Prostate gland (tissue), 2 donors: ENCODE measurements at regions not wholly inside any gene's neighbourhood (a gene's known extent, or its start where the extent isn't known, plus 50 kb on each side); places are given as distances from the start of the nearest gene placed in this dataset.

Source experiments
- DNase-seq: peaks from one replicate; pipeline ENCODE4 v3.0.0-alpha.2; 2019; ENCODE audit warnings: low spot score
- H3K27ac ChIP-seq, 2 donors: fragments of 200-600 bp; sonication (generic); 2 replicates each; pipeline ENCODE4 v1.5.1; 2017 to 2019
- H3K27me3 ChIP-seq: fragments of 200-600 bp; sonication (generic); replicated peaks from 2 replicates; pipeline ENCODE4 v1.5.1; 2019; ENCODE audit not compliant: insufficient read depth
- H3K36me3 ChIP-seq, 2 donors: fragments of 200-600 bp; sonication (generic); 1 replicate in 1 of 2; 2 replicates in 1 of 2; pipeline versions ENCODE4 v1.5.1 to v1.8.1; 2017 to 2019
- H3K4me1 ChIP-seq: fragments of 200-600 bp; sonication (generic); replicated peaks from 2 replicates; pipeline ENCODE4 v1.5.1; 2019
- H3K4me3 ChIP-seq, 2 donors: fragments of 200-600 bp; sonication (generic); 2 replicates each; pipeline ENCODE4 v1.5.1; 2017 to 2019
- H3K9me3 ChIP-seq: fragments of 200-600 bp; sonication (generic); 2 replicates; pipeline ENCODE4 v1.5.1; 2017
- POLR2A ChIP-seq: fragments of 450-650 bp; IDR thresholded peaks from one replicate; pipeline ENCODE4 v1.6.1; 2016; ENCODE audit warnings: antibody characterized with exemption, mild to moderate bottlenecking
- POLR2AphosphoS5 ChIP-seq: sonication (generic); formaldehyde crosslinking; IDR thresholded peaks from one replicate; pipeline ENCODE4 v1.6.1; 2017; ENCODE audit warnings: antibody characterized with exemption
- WGBS: methylation state at CpG from one replicate; pipeline ENCODE4 v1.1.5; 2018; 5-methylcytosine and 5-hydroxymethylcytosine counted together
- intact Hi-C: fragments of 100-400 bp; cut with DNase I; formaldehyde crosslinking; loops from one replicate; pipeline ENCODE4 v1.14.2; 2022
- TF ChIP-seq, protein P1 (sequence below), 4 experiments: fragments of 200-600 bp in 2 of 4; fragments of 450-650 bp in 2 of 4; sonication (generic) in 2 of 4; IDR thresholded peaks; 1 replicate in 3 of 4; 2 replicates in 1 of 4; pipeline ENCODE4 v1.5.1; 2016 to 2019; ENCODE audit warnings: antibody characterized with exemption in 4 of 4, mild to moderate bottlenecking in 2 of 4, moderate library complexity in 2 of 4

DNA sequence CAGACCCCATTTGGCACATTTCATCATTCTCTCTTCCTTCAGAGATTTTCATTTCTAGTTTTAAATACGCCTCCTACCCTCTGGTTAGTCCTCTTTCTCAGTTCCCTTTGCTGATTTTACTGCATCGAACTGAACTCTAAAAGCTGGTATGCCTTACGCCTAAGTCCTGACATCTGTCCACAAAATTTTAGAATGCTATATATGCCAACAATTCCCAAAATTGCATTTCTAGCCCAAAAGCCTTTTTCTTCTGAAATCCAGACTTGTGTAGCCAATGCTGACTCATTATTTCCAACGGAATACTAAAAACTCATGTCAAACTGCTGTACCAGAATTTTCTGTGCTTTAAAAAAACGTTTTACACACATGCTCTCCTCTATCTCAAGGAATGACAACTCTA is 1124.4 kb upstream of the TENM4 start:
- Histone ChIP-seq H3K27ac (no peak overlapping the region), H3K36me3 (no peaks in the 10 kb centered on the region), H3K4me3 (no peak overlapping the region), H3K9me3 (no peaks in the 10 kb centered on the region), H3K4me1 (no peaks in the 10 kb centered on the region), H3K27me3 (no peaks in the 10 kb centered on the region)
- no peak for TF ChIP-seq POLR2AphosphoS5
- no peak for TF ChIP-seq POLR2A
- TF ChIP-seq, protein P1, sequence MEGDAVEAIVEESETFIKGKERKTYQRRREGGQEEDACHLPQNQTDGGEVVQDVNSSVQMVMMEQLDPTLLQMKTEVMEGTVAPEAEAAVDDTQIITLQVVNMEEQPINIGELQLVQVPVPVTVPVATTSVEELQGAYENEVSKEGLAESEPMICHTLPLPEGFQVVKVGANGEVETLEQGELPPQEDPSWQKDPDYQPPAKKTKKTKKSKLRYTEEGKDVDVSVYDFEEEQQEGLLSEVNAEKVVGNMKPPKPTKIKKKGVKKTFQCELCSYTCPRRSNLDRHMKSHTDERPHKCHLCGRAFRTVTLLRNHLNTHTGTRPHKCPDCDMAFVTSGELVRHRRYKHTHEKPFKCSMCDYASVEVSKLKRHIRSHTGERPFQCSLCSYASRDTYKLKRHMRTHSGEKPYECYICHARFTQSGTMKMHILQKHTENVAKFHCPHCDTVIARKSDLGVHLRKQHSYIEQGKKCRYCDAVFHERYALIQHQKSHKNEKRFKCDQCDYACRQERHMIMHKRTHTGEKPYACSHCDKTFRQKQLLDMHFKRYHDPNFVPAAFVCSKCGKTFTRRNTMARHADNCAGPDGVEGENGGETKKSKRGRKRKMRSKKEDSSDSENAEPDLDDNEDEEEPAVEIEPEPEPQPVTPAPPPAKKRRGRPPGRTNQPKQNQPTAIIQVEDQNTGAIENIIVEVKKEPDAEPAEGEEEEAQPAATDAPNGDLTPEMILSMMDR (IDR thresholded peaks at IDR 0.05), result no peak
- no peak for DNase-seq
- 83% methylated on average over 5 of the region's 5 CpGs for WGBS
- intact Hi-C loops, result no loop called here

DNA sequence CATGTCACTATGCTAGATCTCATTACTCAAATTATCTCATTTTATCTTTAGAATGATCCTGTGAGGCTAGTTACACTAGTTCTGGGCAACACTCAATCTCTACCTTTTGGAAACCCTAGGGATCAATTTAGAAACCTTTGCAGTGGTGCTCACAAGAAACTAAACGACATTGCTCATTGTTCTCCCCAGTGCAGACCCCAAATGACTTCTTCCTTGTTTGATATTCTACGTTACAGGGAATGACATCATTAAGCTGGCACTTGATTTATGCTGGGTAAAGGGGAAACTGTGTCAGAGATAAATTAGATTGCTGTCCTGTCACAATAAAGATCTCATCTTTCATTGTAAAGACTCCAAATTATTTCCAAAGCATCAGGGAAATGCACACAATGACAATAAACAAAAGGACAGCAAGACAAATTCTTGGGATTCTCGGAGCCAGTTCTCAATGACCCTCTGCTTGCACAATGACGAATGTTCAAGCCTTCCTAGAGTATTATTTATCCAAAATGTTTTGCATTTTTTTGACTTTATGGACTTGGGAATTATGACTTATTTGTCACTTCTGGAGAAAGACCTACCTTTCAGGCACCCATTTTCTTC is 1121.8 kb upstream of the TENM4 start:
- intact Hi-C loops, result no loop called here
- TF ChIP-seq POLR2A (no peak), POLR2AphosphoS5 (no peak)
- TF ChIP-seq, protein P1 (IDR thresholded peaks at IDR 0.05), result no peak

DNA sequence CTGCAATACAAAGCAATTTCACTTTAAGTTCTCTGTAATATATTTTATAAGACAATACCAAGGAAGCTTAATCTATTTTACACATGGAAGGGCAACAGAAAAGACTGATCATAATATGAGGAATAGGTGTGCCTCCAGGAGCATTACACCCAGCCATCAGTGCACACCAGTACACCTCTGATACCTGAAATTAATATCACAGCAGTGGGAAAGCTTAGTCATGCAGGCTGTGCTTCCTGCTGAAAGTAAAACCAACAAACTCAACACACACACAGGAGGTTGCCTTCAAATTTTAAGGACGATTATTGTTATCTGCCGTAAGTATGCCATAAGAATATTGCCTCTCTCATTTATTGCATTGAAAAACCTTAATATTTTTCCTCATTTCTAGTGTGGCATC is 1119.1 kb upstream of the TENM4 start:
- intact Hi-C loops, result no loop called here

More for the DNA sequence above, 1121.8 kb upstream of the TENM4 start:
- Histone ChIP-seq H3K4me1 (no peaks in the 10 kb centered on the region), H3K9me3 (no peaks in the 10 kb centered on the region), H3K36me3 (no peaks in the 10 kb centered on the region), H3K27me3 (no peaks in the 10 kb centered on the region), H3K4me3 (no peak overlapping the region), H3K27ac (no peak overlapping the region)
- 30% methylated on average over 4 of the region's 4 CpGs for WGBS
- no peak for DNase-seq

DNA sequence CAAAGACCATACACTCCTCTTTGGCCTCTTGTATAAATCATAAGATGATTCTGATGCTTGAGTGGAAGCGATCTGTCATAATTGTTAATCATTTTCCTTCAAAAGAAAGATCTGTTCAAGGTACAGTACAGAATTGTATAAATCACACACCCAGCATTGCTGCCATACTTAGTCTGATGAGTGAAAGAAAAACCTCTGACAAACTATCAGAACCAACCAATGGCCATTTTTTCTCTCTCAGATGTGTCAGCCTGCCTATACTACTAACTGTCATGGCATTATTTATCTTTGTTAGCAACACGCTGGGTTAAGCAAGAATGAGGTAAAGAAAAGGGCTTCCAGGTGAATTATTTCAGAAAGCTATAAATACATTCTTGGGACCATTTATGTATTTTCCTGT is 1112.7 kb upstream of the TENM4 start:
- Histone ChIP-seq H3K9me3 (no peaks in the 10 kb centered on the region), H3K27me3 (no peaks in the 10 kb centered on the region), H3K4me1 (no peaks in the 10 kb centered on the region), H3K27ac (no peak overlapping the region), H3K4me3 (no peak overlapping the region), H3K36me3 (no peaks in the 10 kb centered on the region)
- intact Hi-C loops, result no loop called here
- 79% methylated on average over 2 of the region's 2 CpGs for whole genome bisulfite sequencing
- no peak for DNase-seq
- TF ChIP-seq, protein P1 (IDR thresholded peaks at IDR 0.05), result no peak
- TF ChIP-seq POLR2A (no peak), POLR2AphosphoS5 (no peak)

More for the DNA sequence above, 1119.1 kb upstream of the TENM4 start:
- 90% methylated on average over 2 of the region's 2 CpGs for WGBS
- DNase-seq, result no peak
- Histone ChIP-seq H3K27ac (no peak overlapping the region), H3K4me3 (no peak overlapping the region), H3K4me1 (no peaks in the 10 kb centered on the region), H3K9me3 (no peaks in the 10 kb centered on the region), H3K27me3 (no peaks in the 10 kb centered on the region), H3K36me3 (no peaks in the 10 kb centered on the region)
- TF ChIP-seq POLR2AphosphoS5 (no peak), POLR2A (no peak)
- TF ChIP-seq, protein P1 (IDR thresholded peaks at IDR 0.05), result no peak

DNA sequence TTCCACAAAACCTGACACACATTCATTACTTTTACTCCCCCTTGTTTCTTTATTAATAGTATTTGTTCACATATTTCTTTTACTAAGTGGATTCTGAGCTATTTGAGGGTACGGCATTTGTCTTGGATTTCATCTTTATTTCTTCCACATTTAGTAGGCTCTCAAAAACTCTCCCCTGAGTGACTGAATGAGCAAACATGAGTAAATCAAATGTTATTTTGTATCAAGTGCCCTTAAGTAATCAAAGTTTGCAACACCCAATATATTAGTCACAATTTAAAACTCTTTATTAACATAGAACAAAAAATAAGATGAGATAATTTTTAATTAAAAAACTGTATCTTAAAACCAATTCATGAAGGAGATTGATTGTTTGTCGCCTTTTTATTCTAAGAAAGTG is 1101.9 kb upstream of the TENM4 start:
- 90% methylated on average over 2 of the region's 2 CpGs for WGBS
- intact Hi-C loops, result no loop called here
- Histone ChIP-seq H3K36me3 (no peaks in the 10 kb centered on the region), H3K27me3 (no peaks in the 10 kb centered on the region), H3K27ac (no peak overlapping the region), H3K9me3 (no peaks in the 10 kb centered on the region), H3K4me3 (no peak overlapping the region), H3K4me1 (no peaks in the 10 kb centered on the region)
- no peak for TF ChIP-seq POLR2A
- TF ChIP-seq POLR2AphosphoS5, result no peak
- TF ChIP-seq, protein P1 (IDR thresholded peaks at IDR 0.05), result no peak
- no peak for DNase-seq
